PC-3 (cell line): ENCODE measurements at regions not wholly inside any gene's neighbourhood (a gene's known extent, or its start where the extent isn't known, plus 50 kb on each side); places are given as distances from the start of the nearest gene placed in this dataset.

Experiments used
- EZH2 ChIP-seq: fragments of 300-600 bp; sonication (generic); IDR thresholded peaks from one replicate; pipeline ENCODE4 v1.6.1; 2017; ENCODE audit warnings: antibody characterized with exemption, mild to moderate bottlenecking, low read length; ENCODE audit not compliant: unreplicated experiment
- TF ChIP-seq, protein P1 (sequence below): fragments of 300-600 bp; sonication (generic); conservative IDR thresholded peaks from 2 replicates; pipeline ENCODE4 v1.5.1; 2017; ENCODE audit warnings: antibody characterized with exemption, low read depth, mild to moderate bottlenecking, low read length

GRCh38 chr2:122795763-122796162 is 1040.3 kb downstream of the TSN start:
- TF ChIP-seq, protein P1, sequence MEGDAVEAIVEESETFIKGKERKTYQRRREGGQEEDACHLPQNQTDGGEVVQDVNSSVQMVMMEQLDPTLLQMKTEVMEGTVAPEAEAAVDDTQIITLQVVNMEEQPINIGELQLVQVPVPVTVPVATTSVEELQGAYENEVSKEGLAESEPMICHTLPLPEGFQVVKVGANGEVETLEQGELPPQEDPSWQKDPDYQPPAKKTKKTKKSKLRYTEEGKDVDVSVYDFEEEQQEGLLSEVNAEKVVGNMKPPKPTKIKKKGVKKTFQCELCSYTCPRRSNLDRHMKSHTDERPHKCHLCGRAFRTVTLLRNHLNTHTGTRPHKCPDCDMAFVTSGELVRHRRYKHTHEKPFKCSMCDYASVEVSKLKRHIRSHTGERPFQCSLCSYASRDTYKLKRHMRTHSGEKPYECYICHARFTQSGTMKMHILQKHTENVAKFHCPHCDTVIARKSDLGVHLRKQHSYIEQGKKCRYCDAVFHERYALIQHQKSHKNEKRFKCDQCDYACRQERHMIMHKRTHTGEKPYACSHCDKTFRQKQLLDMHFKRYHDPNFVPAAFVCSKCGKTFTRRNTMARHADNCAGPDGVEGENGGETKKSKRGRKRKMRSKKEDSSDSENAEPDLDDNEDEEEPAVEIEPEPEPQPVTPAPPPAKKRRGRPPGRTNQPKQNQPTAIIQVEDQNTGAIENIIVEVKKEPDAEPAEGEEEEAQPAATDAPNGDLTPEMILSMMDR = no peak
- TF ChIP-seq EZH2 = no peak
